ENCODE measurements at regions not wholly inside any gene's neighbourhood (a gene's known extent, or its start where the extent isn't known, plus 50 kb on each side); places are given as distances from the start of the nearest gene placed in this dataset.

DNA sequence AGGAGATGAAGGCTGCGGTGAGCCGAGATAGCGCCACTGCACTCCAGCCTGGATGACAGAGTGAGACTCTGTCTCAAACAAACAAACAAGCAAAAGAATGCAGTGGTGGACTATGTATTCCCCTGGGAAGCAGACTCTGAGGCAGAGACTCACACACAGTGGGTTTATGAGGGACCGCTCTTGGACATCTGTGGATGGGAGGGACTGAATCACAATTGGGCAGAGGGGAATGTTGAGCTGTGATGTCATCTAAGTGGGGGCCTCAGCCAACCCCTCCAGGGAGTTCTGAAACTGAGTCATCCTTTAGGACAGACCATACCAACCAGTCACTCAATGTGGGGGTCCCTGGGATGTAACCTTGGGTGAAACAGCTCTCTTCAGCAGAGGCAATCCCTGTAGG lies 151.0 kb downstream of the SUDS3 start (continued):
- TF ChIP-seq, protein P1, sequence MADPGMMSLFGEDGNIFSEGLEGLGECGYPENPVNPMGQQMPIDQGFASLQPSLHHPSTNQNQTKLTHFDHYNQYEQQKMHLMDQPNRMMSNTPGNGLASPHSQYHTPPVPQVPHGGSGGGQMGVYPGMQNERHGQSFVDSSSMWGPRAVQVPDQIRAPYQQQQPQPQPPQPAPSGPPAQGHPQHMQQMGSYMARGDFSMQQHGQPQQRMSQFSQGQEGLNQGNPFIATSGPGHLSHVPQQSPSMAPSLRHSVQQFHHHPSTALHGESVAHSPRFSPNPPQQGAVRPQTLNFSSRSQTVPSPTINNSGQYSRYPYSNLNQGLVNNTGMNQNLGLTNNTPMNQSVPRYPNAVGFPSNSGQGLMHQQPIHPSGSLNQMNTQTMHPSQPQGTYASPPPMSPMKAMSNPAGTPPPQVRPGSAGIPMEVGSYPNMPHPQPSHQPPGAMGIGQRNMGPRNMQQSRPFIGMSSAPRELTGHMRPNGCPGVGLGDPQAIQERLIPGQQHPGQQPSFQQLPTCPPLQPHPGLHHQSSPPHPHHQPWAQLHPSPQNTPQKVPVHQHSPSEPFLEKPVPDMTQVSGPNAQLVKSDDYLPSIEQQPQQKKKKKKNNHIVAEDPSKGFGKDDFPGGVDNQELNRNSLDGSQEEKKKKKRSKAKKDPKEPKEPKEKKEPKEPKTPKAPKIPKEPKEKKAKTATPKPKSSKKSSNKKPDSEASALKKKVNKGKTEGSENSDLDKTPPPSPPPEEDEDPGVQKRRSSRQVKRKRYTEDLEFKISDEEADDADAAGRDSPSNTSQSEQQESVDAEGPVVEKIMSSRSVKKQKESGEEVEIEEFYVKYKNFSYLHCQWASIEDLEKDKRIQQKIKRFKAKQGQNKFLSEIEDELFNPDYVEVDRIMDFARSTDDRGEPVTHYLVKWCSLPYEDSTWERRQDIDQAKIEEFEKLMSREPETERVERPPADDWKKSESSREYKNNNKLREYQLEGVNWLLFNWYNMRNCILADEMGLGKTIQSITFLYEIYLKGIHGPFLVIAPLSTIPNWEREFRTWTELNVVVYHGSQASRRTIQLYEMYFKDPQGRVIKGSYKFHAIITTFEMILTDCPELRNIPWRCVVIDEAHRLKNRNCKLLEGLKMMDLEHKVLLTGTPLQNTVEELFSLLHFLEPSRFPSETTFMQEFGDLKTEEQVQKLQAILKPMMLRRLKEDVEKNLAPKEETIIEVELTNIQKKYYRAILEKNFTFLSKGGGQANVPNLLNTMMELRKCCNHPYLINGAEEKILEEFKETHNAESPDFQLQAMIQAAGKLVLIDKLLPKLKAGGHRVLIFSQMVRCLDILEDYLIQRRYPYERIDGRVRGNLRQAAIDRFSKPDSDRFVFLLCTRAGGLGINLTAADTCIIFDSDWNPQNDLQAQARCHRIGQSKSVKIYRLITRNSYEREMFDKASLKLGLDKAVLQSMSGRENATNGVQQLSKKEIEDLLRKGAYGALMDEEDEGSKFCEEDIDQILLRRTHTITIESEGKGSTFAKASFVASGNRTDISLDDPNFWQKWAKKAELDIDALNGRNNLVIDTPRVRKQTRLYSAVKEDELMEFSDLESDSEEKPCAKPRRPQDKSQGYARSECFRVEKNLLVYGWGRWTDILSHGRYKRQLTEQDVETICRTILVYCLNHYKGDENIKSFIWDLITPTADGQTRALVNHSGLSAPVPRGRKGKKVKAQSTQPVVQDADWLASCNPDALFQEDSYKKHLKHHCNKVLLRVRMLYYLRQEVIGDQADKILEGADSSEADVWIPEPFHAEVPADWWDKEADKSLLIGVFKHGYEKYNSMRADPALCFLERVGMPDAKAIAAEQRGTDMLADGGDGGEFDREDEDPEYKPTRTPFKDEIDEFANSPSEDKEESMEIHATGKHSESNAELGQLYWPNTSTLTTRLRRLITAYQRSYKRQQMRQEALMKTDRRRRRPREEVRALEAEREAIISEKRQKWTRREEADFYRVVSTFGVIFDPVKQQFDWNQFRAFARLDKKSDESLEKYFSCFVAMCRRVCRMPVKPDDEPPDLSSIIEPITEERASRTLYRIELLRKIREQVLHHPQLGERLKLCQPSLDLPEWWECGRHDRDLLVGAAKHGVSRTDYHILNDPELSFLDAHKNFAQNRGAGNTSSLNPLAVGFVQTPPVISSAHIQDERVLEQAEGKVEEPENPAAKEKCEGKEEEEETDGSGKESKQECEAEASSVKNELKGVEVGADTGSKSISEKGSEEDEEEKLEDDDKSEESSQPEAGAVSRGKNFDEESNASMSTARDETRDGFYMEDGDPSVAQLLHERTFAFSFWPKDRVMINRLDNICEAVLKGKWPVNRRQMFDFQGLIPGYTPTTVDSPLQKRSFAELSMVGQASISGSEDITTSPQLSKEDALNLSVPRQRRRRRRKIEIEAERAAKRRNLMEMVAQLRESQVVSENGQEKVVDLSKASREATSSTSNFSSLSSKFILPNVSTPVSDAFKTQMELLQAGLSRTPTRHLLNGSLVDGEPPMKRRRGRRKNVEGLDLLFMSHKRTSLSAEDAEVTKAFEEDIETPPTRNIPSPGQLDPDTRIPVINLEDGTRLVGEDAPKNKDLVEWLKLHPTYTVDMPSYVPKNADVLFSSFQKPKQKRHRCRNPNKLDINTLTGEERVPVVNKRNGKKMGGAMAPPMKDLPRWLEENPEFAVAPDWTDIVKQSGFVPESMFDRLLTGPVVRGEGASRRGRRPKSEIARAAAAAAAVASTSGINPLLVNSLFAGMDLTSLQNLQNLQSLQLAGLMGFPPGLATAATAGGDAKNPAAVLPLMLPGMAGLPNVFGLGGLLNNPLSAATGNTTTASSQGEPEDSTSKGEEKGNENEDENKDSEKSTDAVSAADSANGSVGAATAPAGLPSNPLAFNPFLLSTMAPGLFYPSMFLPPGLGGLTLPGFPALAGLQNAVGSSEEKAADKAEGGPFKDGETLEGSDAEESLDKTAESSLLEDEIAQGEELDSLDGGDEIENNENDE (IDR thresholded peaks at IDR 0.05; ENCODE audit: insufficient replicate concordance, low read length): no peak
- TF ChIP-seq SIX5 (IDR thresholded peaks at IDR 0.05; ENCODE audit: low read depth, low read length): no peak
- no peak for TF ChIP-seq JUND (IDR thresholded peaks at IDR 0.05; ENCODE audit: low read length)
- no peak for TF ChIP-seq TAF7 (optimal IDR thresholded peaks at IDR 0.05; ENCODE audit: borderline replicate concordance, low read depth, low read length)
